ENCODE measurements at regions not wholly inside any gene's neighbourhood (a gene's known extent, or its start where the extent isn't known, plus 50 kb on each side); places are given as distances from the start of the nearest gene placed in this dataset.
A peak's percentile ranks its signal among the peaks of the same experiment; 100 is the strongest.
"Not testable (repeated sequence)": the region's sequence is repeated elsewhere in the genome, so short reads cannot be mapped to it uniquely, and the experiment has no call there.

DNA sequence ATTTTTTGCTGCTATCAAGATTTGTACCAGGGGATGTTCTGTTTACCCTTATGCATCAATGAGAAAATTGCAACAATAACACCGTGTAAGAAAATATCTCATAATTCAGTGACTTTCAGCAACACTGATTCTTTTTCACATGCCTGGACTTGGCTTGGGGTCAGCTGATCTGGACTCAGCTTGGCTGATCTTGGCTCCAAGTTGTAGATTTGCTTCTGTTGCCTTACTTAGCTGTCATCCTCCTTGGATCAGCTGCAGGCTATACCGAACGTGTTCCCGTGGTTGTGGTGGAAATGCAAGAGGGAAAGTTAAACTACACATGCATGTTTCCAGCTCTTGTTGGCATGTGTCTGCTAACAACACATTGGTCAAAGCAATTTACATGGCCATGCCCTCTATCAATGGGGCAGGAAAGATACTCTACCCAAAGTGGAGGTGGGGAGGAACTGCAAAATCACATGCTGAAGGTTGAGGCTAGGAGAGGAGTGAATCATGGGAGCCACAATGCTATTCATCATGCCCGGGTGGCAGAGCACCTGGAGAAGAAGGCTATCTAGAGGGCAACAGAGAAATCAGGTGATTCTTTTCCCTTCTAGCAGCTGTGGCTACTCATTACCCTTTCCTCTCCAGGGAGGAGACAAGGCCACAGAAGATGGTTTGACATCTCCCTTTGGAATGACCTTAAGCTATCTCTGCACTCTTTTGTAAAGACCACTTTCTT lies 1276.3 kb upstream of the AUTS2 start:
- DNase-seq, result peak; percentile 56

DNA sequence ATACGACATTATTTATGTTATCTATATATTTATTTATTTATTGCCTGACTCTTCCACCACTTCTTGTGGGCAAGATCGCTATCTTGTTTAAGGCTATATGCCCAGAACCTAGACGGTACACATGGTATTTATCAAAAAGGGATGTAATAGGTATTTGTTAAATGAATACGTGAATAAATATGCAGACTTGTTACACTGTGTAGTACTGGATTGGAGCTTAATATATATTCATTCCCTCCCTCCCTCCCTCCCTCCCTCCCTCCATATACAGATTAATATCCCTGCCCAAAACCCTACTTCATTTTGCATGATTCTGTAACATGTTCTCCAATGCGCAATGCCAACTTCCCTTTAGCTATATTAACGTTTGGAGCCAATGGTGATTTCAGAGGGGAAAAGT lies 1273.7 kb upstream of the AUTS2 start:
- no peak for DNase-seq

DNA sequence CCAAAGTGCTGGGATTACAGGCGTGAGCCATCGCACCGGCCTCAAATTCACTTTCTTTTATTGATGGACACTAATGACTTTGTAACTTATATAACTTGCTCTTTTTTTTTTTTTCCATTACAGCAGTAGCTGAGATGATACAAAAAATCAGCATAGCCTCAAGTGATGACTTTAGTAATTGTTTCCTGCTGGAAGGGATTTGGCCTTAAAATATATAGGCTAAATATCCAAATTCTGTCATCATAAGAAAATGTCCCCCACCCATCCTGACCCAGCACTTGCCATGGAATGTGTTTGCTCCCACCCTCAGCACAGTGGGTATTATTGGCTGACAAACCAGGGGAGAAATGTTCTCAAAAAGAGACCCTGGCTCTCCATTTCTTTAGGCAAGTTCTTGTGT lies 1264.1 kb upstream of the AUTS2 start:
- DNase-seq, result no peak

DNA sequence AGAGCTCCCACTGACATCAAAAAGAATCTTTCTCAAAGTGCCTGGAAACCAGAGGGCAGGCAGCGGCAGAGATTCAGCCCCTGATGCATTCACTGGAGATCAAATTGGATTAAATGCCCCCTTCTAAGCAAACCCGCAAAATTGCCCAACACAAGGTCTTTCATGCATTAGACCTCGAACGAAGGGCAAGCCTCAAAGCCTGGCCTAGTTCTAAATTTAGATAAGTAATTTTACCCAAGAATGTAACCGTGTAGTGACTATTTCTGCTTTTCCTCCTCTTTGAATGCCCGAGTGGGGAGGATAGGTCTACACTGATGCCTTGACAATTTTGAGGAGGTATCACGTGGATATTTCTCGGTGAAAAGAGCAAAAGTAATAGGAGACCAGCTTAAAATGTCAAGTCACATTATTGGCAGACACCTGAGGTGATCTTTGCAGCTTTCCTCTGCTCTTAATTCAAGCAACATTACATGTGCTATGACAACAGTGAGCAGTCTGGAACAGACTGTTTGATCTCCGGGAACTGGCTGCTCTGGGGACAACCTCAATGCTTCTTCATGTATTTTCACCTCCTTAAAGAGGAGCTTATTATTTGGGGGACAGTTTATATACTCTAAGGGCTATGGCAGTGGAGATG lies 1263.5 kb upstream of the AUTS2 start:
- no peak for DNase-seq

DNA sequence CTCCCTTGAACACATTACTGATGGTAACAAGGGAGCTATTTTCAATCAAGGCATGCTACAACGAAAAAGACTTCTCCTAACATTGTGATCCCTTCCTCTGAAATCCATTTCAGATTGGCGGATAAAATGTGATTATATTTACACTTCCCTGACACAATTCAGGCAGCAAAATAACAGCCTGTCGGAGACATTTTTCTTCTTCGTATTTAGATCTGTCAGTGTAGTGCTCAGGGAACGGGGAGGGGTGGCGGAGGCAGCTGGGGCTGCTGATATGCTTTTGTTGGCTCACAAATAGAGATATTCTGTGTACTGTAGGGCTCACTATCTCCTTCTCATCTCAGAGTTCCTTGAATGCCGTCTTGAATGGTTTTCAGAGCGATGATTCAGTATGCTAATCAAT lies 1261.7 kb upstream of the AUTS2 start:
- DNase-seq, result no peak

DNA sequence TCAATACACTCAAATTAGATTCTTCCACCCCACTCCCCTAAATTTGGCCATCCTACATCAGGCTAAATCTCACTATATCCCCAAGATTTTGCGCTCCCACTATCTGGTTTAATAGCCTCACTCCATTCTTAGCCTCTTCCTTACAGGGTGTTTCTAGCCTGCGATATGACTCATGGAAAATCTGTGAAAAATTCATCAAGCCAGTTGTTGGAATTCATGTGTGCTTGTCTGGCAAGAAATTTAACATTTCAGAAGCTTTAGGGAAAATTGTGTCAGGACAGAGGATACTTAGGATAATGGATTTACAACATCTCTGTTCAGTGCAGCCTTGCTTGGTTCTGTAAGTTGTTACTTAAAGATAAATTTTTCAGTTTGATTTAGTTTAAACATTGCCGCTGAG lies 1249.9 kb upstream of the AUTS2 start:
- DNase-seq, result no peak

DNA sequence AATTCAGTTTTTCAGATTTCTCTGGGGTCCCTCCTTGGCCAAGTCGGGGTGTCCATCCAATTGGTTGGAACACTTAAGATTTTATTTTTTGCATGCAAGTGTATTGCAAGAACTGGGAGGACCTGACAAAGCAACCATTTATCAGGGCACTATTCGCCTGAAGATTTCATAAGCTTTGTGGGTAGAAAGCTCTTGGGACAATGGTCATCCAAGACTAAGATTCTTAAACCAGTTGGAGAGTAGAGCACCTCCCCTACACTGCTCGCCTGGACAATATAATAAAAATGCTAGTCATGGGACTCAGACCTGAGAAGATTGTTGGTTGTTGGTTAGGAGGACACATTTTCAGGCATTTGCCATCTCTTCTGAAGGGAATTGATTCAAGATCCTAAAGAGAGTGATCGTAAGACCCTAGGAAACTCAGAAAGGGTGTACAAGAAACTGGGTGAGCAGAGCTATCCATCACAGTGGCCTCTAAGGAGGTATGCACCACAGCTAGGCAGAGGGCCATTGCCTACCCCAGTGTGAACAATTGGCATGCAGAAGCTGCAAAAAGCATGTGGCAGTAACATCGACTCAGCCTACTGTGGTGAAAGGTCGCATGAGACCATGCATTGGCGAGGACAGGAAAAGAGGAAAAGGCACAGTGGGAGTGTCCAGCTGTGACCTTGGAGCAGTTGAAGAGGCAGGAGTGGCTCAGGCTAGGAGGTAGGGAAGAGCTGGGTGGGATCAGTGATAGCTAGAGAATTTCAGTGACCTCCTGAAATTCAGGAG lies 1235.3 kb upstream of the AUTS2 start:
- peak; percentile 4 for DNase-seq

DNA sequence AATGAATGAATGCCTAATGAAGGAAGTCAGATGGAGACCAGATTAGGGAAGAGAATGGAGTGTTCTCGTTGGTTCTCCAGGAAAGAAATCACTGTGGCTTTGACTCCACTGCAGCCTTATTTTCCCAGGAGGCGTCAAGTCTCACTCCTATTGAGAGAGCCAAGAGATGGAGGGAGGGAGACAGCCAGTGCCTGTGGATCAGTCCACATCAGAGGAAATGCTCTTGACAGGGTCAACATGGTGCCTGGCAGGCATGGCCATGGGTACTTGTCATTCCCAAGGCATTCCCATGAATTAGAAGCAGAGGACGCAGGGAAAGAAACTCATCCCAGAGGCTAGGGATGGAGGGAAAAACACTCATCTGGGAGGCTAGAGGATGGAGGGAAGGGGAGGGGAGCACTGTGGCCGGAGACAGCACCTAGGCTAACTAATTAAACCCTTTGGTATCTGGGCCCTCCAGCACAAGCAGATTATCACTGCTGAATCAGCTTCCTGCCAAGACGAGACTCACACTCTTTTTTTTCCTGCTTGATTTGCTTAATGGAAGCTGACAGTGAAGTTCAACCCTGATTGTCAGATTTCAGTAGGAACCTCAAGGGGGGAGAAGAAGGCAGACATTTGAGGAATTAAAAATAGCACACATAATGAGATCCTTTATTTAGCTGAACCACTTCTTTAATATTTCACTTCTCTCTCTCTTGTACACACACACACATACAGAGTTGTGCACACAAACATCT lies 1233.2 kb upstream of the AUTS2 start:
- peak; percentile 16 for DNase-seq

DNA sequence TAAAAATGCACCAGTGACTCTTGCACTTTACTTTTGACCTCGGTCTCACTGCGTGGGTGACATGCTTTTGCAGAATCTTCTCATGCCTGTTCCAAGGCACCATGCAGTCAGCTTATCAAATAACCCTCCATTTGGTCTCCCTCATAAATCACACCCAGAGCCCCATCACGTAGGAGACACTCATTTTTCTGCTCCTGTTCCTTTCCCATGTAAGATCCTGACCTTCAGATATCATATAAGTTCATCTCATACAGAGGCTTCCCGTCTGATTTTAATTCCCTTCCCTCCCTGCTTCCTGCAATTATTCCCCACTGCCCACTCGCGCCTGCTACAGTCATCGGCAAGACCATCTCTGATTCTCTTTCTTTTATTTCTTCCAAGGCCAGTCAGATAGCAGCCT lies 1226.3 kb upstream of the AUTS2 start:
- DNase-seq, result peak; percentile 3

DNA sequence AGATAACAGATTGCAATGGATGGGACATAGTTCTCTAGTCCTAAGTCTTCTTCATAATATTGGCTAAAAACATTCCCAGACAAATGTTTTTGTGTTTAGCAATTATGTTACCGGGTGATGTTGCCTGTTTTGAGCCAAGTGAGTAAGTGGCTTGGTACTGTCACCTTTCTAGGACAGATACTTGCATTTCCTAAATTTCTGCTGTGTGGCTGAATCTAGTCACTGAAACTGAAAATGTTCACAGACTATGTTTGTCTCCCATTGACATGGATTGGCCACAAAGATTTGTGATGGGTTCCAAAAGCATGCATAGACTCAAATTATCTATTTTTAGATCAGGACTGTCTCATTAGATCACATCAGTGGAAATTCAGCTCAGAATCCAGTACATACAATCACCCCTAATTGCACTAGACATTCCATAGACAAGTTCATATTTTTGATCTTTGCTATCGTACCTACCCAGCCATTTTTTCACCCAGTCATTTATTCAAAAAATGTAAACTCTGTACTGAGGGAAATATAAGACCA lies 1222.1 kb upstream of the AUTS2 start:
- DNase-seq, result no peak

DNA sequence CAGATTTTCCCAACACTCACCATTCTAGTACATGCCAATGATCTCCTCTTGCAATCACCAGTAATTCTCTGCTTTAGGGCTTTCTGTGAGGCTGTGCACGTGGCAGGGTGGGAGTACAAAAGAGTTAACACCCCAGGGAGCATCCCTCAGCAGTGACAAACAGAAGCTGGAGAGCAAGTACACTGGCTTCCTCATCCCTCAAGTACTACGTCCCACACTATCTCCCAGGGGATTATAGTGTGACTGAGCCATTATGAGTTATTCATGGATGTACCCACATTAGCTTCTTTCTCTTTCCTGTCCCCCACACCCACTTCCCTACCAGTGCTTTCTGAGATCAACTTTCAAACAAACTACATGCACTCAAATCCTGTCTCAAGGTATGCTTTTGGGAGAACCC lies 1216.5 kb upstream of the AUTS2 start:
- peak; percentile 11 for DNase-seq

DNA sequence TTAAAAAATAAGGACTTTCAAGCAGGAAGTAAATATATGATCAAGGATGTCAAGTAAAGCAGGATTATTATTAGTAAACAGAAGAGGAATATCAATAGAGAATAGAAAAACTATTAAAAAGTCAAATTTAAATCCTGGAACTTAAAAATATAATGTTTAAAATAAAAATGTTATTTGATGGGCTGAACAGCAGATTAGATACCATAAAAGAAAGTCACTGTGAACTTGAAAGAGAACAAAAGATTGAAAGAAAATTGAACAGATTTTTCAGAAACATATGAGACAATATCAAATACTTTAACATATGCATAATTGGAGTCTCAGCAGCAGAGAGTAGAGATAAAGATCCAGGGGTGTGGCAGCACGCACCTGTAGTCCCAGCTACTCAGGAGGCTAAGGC lies 1213.7 kb upstream of the AUTS2 start:
- no peak for DNase-seq

DNA sequence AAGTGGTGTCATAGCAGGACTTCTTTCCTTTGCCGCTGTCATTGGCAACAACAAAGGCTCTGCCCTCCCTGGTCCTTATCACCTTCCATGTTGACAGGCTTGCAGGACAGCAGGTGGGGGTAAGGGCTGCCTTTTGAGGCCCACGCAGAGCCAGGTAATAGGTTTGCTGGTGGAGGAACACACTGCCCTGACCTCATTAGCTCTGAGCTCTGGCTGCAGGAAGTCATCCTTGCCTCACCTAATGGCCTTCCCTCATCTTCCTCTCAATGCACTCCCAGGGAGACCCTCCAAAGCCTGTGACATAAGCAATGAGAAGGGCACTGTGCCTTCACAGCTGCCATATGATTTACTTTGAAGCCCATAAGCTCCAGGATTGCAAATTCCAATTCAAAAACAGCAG lies 1205.2 kb upstream of the AUTS2 start:
- no peak for DNase-seq

DNA sequence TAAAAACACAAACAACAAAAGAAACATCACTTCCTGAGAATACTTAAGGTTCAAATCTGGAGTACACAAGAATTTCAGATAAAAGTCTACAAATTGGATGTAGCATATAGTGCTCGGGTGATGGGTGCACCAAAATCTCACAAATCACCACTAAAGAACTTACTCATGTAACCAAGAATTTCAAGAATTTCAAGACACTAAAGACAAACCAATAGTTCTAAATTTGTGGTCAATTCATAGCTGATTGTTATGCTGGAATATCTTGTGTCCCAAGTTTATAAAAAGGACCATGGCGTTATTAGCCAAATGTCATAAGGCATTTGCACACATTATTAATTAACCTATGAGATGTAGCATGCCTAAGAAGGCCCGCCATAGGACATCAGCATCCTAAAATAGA lies 1204.1 kb upstream of the AUTS2 start:
- DNase-seq, result no peak

DNA sequence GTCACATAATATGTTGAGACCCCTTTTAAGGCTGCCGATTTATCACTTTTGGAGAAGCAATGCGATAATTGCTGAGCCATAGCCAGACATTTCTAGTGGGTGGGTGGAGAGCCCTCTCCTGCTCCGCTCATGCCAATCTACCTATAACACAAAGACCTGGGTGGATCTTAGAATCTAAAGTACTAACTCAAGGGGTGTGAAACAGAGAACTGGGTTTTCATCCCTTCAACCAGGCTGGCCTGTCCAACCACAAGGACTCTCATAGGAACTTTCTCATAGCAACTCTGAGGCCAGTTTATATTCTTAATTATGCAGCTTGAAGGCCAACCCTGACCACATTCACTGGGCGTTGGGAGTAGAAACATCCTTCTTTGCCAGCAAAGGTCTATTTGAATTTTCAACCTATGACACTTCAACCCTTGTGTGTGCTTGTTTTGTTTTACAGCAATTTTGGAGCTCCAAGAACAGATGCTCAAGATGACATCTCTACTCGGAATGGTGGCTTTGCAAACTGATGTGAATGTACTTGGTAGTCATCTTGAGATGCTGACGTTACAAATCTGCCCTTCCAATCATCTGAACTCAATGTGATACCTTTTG lies 1198.2 kb upstream of the AUTS2 start:
- DNase-seq, result no peak

DNA sequence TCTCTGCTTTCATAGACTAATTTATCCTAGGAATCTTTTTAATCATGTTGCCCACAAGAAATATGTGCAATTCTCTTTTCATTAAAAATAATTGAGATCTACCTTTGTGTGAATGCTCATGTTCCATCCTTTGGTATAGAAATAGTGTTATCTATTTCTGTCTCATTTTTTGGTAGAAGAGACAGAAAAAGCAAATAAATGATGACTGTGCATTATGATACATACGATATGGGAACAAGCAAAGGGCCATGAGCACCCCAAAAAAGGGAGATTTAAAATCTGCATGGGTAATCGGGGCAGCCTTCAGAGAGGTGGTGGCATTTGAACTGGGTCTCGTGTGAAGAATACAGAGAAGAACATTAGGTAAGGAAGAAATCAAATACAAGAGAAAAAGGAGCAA lies 1197.5 kb upstream of the AUTS2 start:
- no peak for DNase-seq

DNA sequence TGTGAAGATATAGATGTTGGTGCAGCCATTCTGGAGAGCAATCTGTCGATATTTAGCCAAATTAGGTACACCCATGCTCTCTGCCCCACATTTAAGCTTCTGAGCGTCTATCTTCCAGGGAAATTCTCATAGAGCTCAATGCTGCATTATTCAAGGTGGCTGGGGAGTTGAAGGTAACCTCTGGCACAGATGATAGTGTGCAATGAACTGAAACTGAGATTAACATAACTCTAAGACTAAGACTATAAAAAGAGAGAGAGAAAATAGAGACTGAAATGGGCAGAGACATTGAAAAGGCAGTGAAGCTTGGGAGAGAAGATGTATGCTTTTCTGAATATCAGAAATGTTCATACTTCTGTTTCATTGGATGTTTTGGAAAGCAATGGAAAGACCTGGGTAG lies 1197.0 kb upstream of the AUTS2 start:
- no peak for DNase-seq

DNA sequence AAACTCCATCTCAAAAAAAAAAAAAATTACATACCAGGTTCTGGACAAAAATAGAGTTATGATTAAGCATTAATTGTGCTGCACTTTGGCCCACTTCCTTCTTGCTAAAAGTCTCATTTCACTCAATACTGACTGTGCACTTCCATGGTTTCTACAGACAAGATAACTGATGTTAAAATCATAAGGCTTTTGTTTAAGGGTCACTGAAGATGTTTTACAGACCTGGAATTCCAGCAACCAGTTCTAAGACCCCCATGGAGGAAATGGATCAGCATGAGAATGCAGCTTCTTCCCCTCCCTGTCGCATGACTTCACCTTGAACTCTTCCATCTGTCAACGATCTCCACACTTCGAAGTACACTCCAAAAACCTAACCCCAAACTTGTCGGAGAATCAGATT lies 1191.8 kb upstream of the AUTS2 start:
- no peak for DNase-seq

DNA sequence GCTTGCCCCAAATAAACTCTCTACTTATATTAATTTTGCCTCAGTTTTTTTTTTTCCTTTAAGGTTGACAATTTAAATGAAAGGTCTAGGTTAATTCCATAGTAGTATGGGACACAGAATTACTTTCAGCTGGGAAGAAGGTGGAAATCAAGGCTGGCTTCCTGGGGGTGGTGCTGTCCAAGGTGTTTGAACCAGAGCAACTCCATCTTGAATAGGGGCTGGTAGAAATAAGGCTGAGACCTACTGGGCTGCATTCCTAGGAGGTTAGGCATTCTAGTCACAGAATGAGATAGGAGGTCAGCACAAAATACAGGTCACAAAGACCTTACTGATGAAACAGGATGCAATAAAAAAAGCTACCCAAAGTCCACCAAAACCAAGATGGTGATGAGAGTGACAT lies 1190.8 kb upstream of the AUTS2 start:
- DNase-seq, result peak; percentile 31

DNA sequence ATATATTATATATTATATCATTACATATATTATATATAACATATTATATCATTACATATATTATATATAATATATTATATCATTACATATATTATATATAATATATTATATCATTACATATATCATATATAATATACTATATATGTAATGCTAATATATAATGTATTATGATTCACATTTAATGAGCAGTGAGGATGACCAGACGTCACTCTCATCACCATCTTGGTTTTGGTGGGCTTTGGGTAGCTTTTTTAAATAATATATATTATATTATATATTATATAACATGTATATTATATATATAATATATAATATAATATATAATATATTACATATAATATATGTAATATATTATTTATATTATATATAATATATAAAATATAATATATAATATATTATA lies 1189.4 kb upstream of the AUTS2 start:
- no peak for DNase-seq

DNA sequence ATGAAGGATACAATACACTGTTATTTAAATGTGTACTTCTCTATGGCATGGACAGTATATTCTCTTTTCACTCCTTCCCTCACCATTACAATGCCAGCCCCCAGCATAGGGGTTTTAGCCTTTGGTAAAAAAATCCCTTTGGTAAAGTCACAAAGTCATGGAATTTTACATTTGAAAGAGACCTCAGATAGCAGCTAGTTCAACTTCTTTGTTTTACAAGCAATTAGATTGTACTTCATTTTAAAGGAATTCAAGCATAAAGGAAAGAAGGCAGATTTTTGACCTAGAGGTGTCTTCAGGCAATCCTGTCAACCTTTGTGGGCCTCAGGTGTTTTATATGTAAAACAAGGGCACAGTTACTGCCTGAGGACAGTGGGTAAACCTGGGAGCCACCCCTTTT lies 1188.4 kb upstream of the AUTS2 start:
- no peak for DNase-seq

DNA sequence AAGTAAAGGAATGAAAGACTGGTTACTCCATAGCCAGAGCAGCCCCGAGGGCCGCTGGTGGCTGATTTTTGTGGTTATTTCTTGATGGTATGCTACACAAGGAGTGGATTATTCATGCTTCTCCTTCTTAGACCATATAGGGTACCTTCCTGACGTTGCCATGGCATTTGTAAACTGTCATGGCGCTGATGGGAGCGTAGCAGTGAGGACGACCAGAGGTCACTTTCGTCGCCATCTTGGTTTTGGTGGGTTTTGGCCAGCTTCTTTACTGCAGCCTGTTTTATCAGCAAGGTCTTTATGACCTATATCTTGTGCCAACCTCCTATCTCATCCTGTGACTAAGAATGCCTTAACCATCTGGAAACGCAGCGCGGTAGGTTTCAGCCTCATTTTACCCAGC lies 1187.6 kb upstream of the AUTS2 start:
- not testable (repeated sequence) for DNase-seq

DNA sequence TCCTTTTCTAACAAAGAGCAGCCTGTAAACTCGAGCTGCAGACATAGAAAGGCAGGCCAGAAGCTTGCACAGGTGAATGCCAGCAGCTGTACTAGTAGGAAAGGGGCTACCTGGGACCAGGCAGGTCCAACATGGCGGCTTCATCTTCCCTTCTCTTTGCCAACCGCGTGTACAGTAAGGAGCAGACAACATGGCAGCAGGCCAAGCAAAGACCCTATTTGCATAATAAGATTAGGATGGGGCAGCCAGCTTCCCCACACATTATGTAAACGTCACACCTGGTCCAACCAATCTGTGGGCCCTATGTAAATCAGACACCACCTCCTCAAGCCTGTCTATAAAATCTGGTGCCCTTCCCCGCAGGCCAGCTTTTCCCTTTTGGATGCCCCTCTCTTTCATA lies 1186.5 kb upstream of the AUTS2 start:
- DNase-seq, result peak; percentile 76

Measured in NCI-H69 (cell line).